HUES64 (cell line): ENCODE measurements at regions not wholly inside any gene's neighbourhood (a gene's known extent, or its start where the extent isn't known, plus 50 kb on each side); places are given as distances from the start of the nearest gene placed in this dataset.

Source experiments
- H3K27ac ChIP-seq: 2 replicates; pipeline ENCODE4 v1.7.0; 2013; ENCODE audit warnings: low read depth, low read length, inconsistent platforms
- H3K27me3 ChIP-seq: 2 replicates; pipeline ENCODE4 v1.6.1; 2013; ENCODE audit warnings: mild to moderate bottlenecking, low read length; ENCODE audit not compliant: insufficient read depth
- H3K36me3 ChIP-seq: 2 replicates; pipeline ENCODE4 v1.6.1; 2013; ENCODE audit warnings: mild to moderate bottlenecking, low read length; ENCODE audit not compliant: insufficient read depth
- H3K4me1 ChIP-seq: 2 replicates; pipeline ENCODE4 v1.6.1; 2013; ENCODE audit warnings: mild to moderate bottlenecking, low read length, moderate library complexity; ENCODE audit not compliant: insufficient read depth
- H3K4me3 ChIP-seq: 2 replicates; pipeline ENCODE4 v1.5.1; 2013; ENCODE audit warnings: mild to moderate bottlenecking, low read length, moderate library complexity
- H3K9ac ChIP-seq: 2 replicates; pipeline ENCODE4 v1.6.1; 2013; ENCODE audit warnings: mild to moderate bottlenecking, low read depth, low read length
- H3K9me3 ChIP-seq: 2 replicates; pipeline ENCODE4 v1.6.1; 2013; ENCODE audit warnings: low read depth, low read length; ENCODE audit not compliant: insufficient read depth
- WGBS: fragments of 150-250, 120-280 bp; methylation state at CpG from one replicate; pipeline ENCODE4 v1.1.7; 2013; ENCODE audit warnings: missing lambda C conversion rate; 5-methylcytosine and 5-hydroxymethylcytosine counted together

- no peaks in the 10 kb centered on the region for H3K36me3 ChIP-seq
- H3K27ac ChIP-seq, result no peak overlapping the region
- H3K9me3 ChIP-seq, result no peaks in the 10 kb centered on the region
- no peaks in the 10 kb centered on the region for H3K4me1 ChIP-seq
- no peaks in the 10 kb centered on the region for H3K27me3 ChIP-seq
- WGBS, result no CpG with 5 or more reads among the region's 1 CpG
- no peak overlapping the region for H3K9ac ChIP-seq
- H3K4me3 ChIP-seq, result no peak overlapping the region
These were observed 186.2 kb upstream of the TARS1 start for GRCh38 chr5:33254579-33254978.

GRCh38 chr5:33257807-33258429, 182.8 kb upstream of the TARS1 start:
- Histone ChIP-seq H3K27ac (no peak overlapping the region), H3K27me3 (no peaks in the 10 kb centered on the region), H3K4me1 (no peaks in the 10 kb centered on the region), H3K36me3 (no peaks in the 10 kb centered on the region), H3K4me3 (no peak overlapping the region), H3K9me3 (no peaks in the 10 kb centered on the region), H3K9ac (no peak overlapping the region)
- WGBS, result 97% methylated on average over 4 of the region's 4 CpGs

- no peak overlapping the region for H3K27ac ChIP-seq
- H3K4me1 ChIP-seq, result no peaks in the 10 kb centered on the region
- H3K27me3 ChIP-seq, result no peaks in the 10 kb centered on the region
- no peak overlapping the region for H3K4me3 ChIP-seq
- H3K9me3 ChIP-seq, result no peaks in the 10 kb centered on the region
- H3K9ac ChIP-seq, result no peak overlapping the region
- WGBS, result 89% methylated on average over 2 of the region's 2 CpGs
- H3K36me3 ChIP-seq, result no peaks in the 10 kb centered on the region
These were observed 182.2 kb upstream of the TARS1 start for GRCh38 chr5:33258553-33258952.

- Histone ChIP-seq H3K9me3 (peaks cover 10% of the 10 kb centered on the region; the same call in 1 of the 2 replicates), H3K27ac (no peak overlapping the region), H3K4me1 (no peaks in the 10 kb centered on the region), H3K36me3 (no peaks in the 10 kb centered on the region), H3K4me3 (no peak overlapping the region), H3K9ac (no peak overlapping the region), H3K27me3 (no peaks in the 10 kb centered on the region)
- WGBS, result 95% methylated on average over 1 of the region's 2 CpGs
These were observed 180.7 kb upstream of the TARS1 start for GRCh38 chr5:33260098-33260497.

GRCh38 chr5:33261305-33261704, 179.5 kb upstream of the TARS1 start:
- H3K27me3 ChIP-seq, result no peaks in the 10 kb centered on the region
- no peak overlapping the region for H3K9ac ChIP-seq
- H3K4me3 ChIP-seq, result no peak overlapping the region
- no peaks in the 10 kb centered on the region for H3K4me1 ChIP-seq
- peaks cover 10% of the 10 kb centered on the region; the same call in 1 of the 2 replicates for H3K9me3 ChIP-seq
- no CpG with 5 or more reads among the region's 2 CpGs for WGBS
- H3K27ac ChIP-seq, result no peak overlapping the region
- H3K36me3 ChIP-seq, result no peaks in the 10 kb centered on the region

- H3K36me3 ChIP-seq, result no peaks in the 10 kb centered on the region
- 97% methylated on average over 2 of the region's 2 CpGs for WGBS
- H3K4me3 ChIP-seq, result no peak overlapping the region
- H3K9ac ChIP-seq, result no peak overlapping the region
- no peaks in the 10 kb centered on the region for H3K4me1 ChIP-seq
- peaks cover 10% of the 10 kb centered on the region; the same call in 1 of the 2 replicates for H3K9me3 ChIP-seq
- no peak overlapping the region for H3K27ac ChIP-seq
- no peaks in the 10 kb centered on the region for H3K27me3 ChIP-seq
These were observed 179.0 kb upstream of the TARS1 start for GRCh38 chr5:33261747-33262146.

- H3K27me3 ChIP-seq, result no peaks in the 10 kb centered on the region
- H3K27ac ChIP-seq, result no peak overlapping the region
- 88% methylated on average over 1 of the region's 1 CpG for WGBS
- H3K36me3 ChIP-seq, result no peaks in the 10 kb centered on the region
- H3K4me1 ChIP-seq, result no peaks in the 10 kb centered on the region
- peaks cover 10% of the 10 kb centered on the region; the same call in 1 of the 2 replicates for H3K9me3 ChIP-seq
- H3K9ac ChIP-seq, result no peak overlapping the region
- H3K4me3 ChIP-seq, result no peak overlapping the region
These were observed 173.0 kb upstream of the TARS1 start for GRCh38 chr5:33267801-33268200.

GRCh38 chr5:33268374-33268773, 172.4 kb upstream of the TARS1 start:
- WGBS, result 94% methylated on average over 4 of the region's 4 CpGs
- Histone ChIP-seq H3K4me3 (no peak overlapping the region), H3K4me1 (no peaks in the 10 kb centered on the region), H3K36me3 (no peaks in the 10 kb centered on the region), H3K27me3 (no peaks in the 10 kb centered on the region), H3K9me3 (peaks cover 10% of the 10 kb centered on the region; the same call in 1 of the 2 replicates), H3K9ac (no peak overlapping the region), H3K27ac (no peak overlapping the region)

GRCh38 chr5:33270671-33271070, 170.1 kb upstream of the TARS1 start:
- Histone ChIP-seq H3K9ac (no peak overlapping the region), H3K4me1 (no peaks in the 10 kb centered on the region), H3K27me3 (no peaks in the 10 kb centered on the region), H3K4me3 (no peak overlapping the region), H3K36me3 (no peaks in the 10 kb centered on the region), H3K27ac (no peak overlapping the region), H3K9me3 (no peaks in the 10 kb centered on the region)
- WGBS, result 100% methylated on average over 1 of the region's 1 CpG

- Histone ChIP-seq H3K4me1 (no peaks in the 10 kb centered on the region), H3K27ac (no peak overlapping the region), H3K9me3 (no peaks in the 10 kb centered on the region), H3K27me3 (no peaks in the 10 kb centered on the region), H3K4me3 (no peak overlapping the region), H3K9ac (no peak overlapping the region), H3K36me3 (no peaks in the 10 kb centered on the region)
- no CpG with 5 or more reads among the region's 1 CpG for WGBS
These were observed 169.2 kb upstream of the TARS1 start for GRCh38 chr5:33271606-33272005.

- 85% methylated on average over 3 of the region's 3 CpGs for WGBS
- H3K27ac ChIP-seq, result no peak overlapping the region
These were observed 168.5 kb upstream of the TARS1 start for GRCh38 chr5:33272288-33272687.

GRCh38 chr5:33273985-33274384, 166.8 kb upstream of the TARS1 start:
- Histone ChIP-seq H3K4me3 (no peak overlapping the region), H3K9ac (no peak overlapping the region), H3K9me3 (no peaks in the 10 kb centered on the region), H3K27me3 (no peaks in the 10 kb centered on the region), H3K27ac (no peak overlapping the region), H3K36me3 (no peaks in the 10 kb centered on the region), H3K4me1 (no peaks in the 10 kb centered on the region)

More at GRCh38 chr5:33272288-33272687, 168.5 kb upstream of the TARS1 start:
- H3K27me3 ChIP-seq, result no peaks in the 10 kb centered on the region
- H3K4me1 ChIP-seq, result no peaks in the 10 kb centered on the region
- no peak overlapping the region for H3K4me3 ChIP-seq
- no peak overlapping the region for H3K9ac ChIP-seq
- H3K36me3 ChIP-seq, result no peaks in the 10 kb centered on the region
- H3K9me3 ChIP-seq, result no peaks in the 10 kb centered on the region
